Duodenal mucosa (tissue), 2 donors: ENCODE measurements at regions not wholly inside any gene's neighbourhood (a gene's known extent, or its start where the extent isn't known, plus 50 kb on each side); places are given as distances from the start of the nearest gene placed in this dataset.

Experiments
- H3K27ac ChIP-seq: one replicate; pipeline ENCODE4 v1.7.0; 2013; ENCODE audit warnings: low read depth, low read length
- H3K27me3 ChIP-seq, 2 donors: one replicate each; pipeline ENCODE4 v1.7.0; 2013; ENCODE audit warnings: low read length in 2 of 2, control low read depth in 1 of 2; ENCODE audit not compliant: insufficient read depth in 2 of 2, control insufficient read depth in 1 of 2
- H3K36me3 ChIP-seq, 2 donors: one replicate each; pipeline ENCODE4 v1.7.0; 2013; ENCODE audit warnings: low read length in 2 of 2, control low read depth in 1 of 2; ENCODE audit not compliant: insufficient read depth in 2 of 2, control insufficient read depth in 1 of 2
- H3K4me1 ChIP-seq, 2 donors: one replicate each; pipeline ENCODE4 v1.7.0; 2013; ENCODE audit warnings: low read length in 2 of 2, control low read depth in 1 of 2; ENCODE audit not compliant: insufficient read depth in 2 of 2, control insufficient read depth in 1 of 2
- H3K4me3 ChIP-seq, 2 donors: one replicate each; pipeline ENCODE4 v1.7.0; 2013; ENCODE audit warnings: low read length in 2 of 2, low read depth in 1 of 2
- H3K9ac ChIP-seq, 2 donors: one replicate each; pipeline ENCODE4 v1.7.0; 2013; ENCODE audit warnings: low read length in 2 of 2, low read depth in 1 of 2
- H3K9me3 ChIP-seq, 2 donors: one replicate each; pipeline ENCODE4 v1.7.0; 2013; ENCODE audit warnings: low read length in 2 of 2, control low read depth in 1 of 2; ENCODE audit not compliant: control insufficient read depth in 1 of 2

DNA sequence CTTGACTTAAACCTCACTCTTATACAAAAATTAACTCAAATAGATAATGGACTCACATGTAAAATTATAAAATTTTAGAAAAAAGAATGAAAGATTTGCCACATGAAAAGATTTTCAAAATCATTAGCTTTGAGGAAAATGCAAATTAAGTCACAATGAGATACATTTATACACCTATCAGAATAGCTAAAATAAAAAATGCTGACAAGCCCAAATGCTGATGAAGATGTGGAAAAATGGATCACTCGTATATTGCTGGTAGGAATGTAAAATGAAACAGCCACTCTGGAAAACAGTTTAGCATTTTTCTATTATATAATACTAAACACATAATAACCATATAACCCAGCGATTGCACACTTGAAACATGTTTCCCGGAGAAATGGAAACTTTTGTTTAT lies 316.2 kb downstream of the ANKRD50 start:
- Histone ChIP-seq H3K36me3 (no peaks in the 10 kb centered on the region), H3K27ac (no peak overlapping the region), H3K27me3 (no peaks in the 10 kb centered on the region), H3K9me3 (no peaks in the 10 kb centered on the region), H3K9ac (no peak overlapping the region), H3K4me3 (no peak overlapping the region), H3K4me1 (no peaks in the 10 kb centered on the region)

DNA sequence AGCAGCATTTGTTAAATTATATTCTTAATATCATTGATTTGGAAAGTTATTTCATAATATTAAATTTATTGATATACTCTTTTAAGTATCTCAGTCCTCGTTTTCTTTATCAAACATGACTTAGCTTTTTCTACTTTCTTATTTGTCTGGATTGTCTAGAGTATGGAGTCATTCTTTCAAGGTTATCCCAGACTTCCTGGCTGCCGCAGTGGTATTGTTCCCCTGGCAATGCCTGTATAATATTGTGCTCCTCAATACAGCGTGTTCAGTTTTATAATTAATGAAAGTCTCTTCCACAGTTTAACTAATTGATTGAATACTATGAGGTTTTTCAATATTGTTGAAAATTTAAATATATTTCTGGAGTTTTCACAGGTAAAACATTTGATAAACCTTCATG lies 310.9 kb downstream of the ANKRD50 start:
- H3K9me3 ChIP-seq, result peaks cover 0 to 2% of the 10 kb centered on the region in 2 donors
- no peak overlapping the region for H3K27ac ChIP-seq
- no peaks in the 10 kb centered on the region for H3K36me3 ChIP-seq
- H3K9ac ChIP-seq, result no peak overlapping the region
- H3K27me3 ChIP-seq, result no peaks in the 10 kb centered on the region
- no peaks in the 10 kb centered on the region for H3K4me1 ChIP-seq
- H3K4me3 ChIP-seq, result no peak overlapping the region

DNA sequence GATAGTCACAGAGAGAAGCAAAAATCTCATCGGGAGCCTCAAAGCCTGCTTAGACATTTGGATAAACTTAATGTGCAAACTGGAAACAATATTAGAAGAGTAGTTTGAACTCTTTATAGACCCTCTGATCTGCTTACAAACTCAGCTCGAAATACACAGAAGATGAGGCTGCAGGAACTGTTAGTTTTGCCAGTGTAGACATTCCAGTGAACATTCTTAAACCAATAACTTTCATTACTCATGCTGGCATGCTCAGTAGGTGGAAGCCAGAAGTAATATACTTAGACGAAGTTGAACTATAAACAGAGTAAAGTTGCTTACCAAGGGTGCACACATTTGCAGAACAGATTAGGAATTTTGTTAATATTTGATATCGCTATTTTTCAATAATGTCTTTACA lies 303.5 kb downstream of the ANKRD50 start:
- no peak overlapping the region for H3K27ac ChIP-seq
- H3K9me3 ChIP-seq, result peaks cover 0 to 2% of the 10 kb centered on the region in 2 donors
- H3K9ac ChIP-seq, result no peak overlapping the region
- H3K27me3 ChIP-seq, result no peaks in the 10 kb centered on the region
- no peaks in the 10 kb centered on the region for H3K36me3 ChIP-seq
- no peaks in the 10 kb centered on the region for H3K4me1 ChIP-seq
- no peak overlapping the region for H3K4me3 ChIP-seq

DNA sequence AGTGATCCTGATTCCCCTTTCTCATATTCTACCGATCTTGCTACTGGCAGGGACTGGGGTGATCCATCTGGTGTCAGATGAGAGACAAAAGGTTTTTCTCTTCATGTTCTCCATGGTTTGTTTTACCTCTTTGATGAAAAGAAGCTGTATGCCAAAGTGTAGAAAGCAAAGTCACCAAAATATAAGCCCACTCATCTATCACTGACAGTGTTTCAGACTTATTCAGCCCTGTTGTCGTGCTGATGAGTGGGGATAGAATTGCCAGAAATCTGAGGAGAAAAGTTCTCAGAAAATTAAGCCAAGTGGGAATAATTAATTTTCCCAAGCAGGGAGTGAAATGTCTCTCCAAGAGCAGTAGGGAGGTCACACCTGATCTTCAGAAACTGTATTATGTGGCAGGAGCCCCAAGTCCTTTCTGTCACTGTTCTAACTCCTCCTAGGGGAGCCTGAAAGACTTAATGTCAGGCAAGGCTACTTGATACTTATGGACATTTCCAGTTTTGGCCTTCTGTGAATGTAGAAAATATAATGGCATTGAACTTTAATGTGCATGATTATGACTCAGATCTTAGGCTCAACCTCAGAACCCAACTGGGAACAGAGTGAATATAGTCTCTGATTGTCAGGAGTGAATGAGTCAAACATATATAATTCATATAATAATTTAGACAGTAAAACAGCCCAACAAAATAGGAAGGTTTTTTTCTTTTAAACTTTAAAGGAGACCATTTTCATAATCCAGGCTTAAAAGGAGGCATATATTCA lies 298.1 kb downstream of the ANKRD50 start:
- Histone ChIP-seq H3K4me3 (no peak overlapping the region), H3K27ac (no peak overlapping the region), H3K36me3 (no peaks in the 10 kb centered on the region), H3K27me3 (no peaks in the 10 kb centered on the region), H3K9ac (no peak overlapping the region), H3K9me3 (no peaks in the 10 kb centered on the region), H3K4me1 (no peaks in the 10 kb centered on the region)

DNA sequence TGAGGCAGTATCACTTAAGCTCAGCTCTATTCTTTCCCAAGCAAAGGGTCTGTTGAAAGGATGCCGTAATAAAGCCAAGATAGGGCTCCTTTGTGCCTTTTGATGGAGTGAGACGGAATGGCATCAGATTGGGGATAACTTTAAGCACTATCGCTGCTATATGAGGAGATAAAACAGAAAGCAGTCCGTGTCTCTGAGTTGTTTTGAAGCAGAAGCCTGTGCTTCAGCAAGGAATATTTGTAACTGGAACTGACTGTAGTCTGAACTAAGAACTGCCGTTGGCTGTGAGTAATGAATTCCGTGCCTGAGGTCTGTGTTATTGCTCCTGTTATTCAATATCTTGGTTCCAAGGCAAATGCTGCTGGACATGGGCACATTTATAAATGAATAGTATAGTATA lies 297.4 kb downstream of the ANKRD50 start:
- no peak overlapping the region for H3K4me3 ChIP-seq
- H3K36me3 ChIP-seq, result no peaks in the 10 kb centered on the region
- no peaks in the 10 kb centered on the region for H3K9me3 ChIP-seq
- H3K9ac ChIP-seq, result no peak overlapping the region
- no peaks in the 10 kb centered on the region for H3K4me1 ChIP-seq
- H3K27ac ChIP-seq, result no peak overlapping the region
- no peaks in the 10 kb centered on the region for H3K27me3 ChIP-seq

DNA sequence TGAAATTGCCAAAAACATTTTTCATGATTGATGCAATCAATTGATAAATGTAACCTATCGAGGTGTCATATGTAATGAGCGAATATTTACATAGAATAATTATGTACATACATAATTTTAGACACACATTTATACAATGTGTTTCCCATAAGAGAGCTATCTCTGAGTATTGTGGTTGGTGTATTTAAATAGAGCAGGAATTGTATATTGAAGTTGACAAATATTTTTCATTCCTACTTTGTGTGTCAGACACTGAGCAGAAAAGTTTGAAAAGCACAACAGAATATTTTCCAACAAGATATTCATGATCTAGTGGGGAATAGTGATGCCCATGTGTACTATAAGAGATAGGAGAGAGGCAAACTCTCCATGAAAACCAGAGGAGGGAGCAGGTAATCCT lies 295.2 kb downstream of the ANKRD50 start:
- H3K36me3 ChIP-seq, result no peaks in the 10 kb centered on the region
- no peak overlapping the region for H3K4me3 ChIP-seq
- no peak overlapping the region for H3K27ac ChIP-seq
- no peaks in the 10 kb centered on the region for H3K4me1 ChIP-seq
- H3K9me3 ChIP-seq, result no peaks in the 10 kb centered on the region
- H3K27me3 ChIP-seq, result no peaks in the 10 kb centered on the region
- H3K9ac ChIP-seq, result no peak overlapping the region

DNA sequence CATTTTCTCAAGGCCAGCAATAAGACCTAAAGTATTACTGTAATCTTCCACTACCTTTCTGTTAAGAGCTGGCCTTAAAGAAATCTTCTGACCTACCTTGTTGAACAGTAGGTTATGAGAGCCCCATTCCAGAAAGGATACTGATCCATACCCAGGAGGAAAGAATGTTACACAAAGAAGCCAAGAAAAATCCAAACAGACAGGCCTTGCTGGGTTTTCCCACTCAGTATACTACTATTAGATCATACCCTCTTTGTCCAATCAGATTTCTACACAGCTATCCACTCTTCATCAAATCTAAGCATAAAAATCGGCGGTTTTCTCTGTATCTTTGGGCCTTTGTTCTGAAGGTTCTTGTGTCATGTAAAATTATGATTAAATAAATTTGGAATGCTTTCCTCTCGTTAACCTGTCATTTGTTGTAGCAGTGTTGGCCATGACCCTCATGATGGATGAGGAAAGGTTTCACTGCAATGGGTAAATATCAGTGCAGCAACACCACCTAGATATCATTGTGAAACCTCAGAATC lies 292.3 kb downstream of the ANKRD50 start:
- Histone ChIP-seq H3K4me3 (no peak overlapping the region), H3K9ac (no peak overlapping the region), H3K9me3 (no peaks in the 10 kb centered on the region), H3K36me3 (no peaks in the 10 kb centered on the region), H3K27me3 (no peaks in the 10 kb centered on the region), H3K4me1 (no peaks in the 10 kb centered on the region), H3K27ac (no peak overlapping the region)

DNA sequence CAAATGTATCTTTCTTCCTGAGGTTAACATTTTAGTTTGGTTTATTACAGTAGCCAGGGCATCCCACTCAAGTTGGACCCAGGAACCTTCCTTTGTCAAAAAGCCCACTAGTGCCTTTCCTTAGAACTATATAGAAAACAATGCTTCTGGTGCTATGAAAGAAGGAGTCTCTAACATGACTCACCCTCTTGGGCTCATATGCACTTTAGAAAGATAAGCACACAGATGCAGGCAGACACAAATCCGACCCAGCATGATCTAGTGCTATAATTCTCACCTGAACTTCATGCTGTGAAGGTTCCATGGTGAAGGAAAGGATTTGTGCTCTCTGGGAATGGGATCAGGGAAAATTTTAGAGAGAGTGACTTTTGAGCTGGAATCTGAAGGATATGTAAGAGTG lies 289.4 kb downstream of the ANKRD50 start:
- Histone ChIP-seq H3K9me3 (no peaks in the 10 kb centered on the region), H3K4me1 (peaks cover 0 to 4% of the 10 kb centered on the region in 2 donors), H3K27ac (no peak overlapping the region), H3K4me3 (no peak overlapping the region), H3K9ac (no peak overlapping the region), H3K36me3 (no peaks in the 10 kb centered on the region), H3K27me3 (no peaks in the 10 kb centered on the region)

DNA sequence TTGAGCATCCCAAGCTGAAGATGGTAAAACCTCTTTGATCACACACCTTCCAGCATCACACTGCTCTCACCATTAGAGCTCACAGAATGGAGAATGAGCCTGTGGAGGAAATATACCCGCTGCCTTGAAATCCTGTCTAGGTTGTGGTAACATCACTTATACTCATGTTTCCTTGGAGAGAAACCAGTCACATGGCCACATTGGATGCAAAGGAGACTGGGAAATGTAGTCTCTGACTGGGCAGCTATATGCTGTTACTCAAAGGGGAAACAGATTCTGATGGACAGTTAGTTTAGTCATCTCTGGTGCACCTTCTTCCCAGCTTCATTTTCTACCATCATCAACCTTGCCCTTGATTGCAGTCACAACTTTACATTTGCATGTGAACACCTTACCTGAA lies 286.3 kb downstream of the ANKRD50 start:
- Histone ChIP-seq H3K27ac (no peak overlapping the region), H3K9me3 (no peaks in the 10 kb centered on the region), H3K4me1 (peaks cover 5 to 10% of the 10 kb centered on the region in 2 donors), H3K4me3 (no peak overlapping the region), H3K36me3 (no peaks in the 10 kb centered on the region), H3K27me3 (no peaks in the 10 kb centered on the region), H3K9ac (no peak overlapping the region)

DNA sequence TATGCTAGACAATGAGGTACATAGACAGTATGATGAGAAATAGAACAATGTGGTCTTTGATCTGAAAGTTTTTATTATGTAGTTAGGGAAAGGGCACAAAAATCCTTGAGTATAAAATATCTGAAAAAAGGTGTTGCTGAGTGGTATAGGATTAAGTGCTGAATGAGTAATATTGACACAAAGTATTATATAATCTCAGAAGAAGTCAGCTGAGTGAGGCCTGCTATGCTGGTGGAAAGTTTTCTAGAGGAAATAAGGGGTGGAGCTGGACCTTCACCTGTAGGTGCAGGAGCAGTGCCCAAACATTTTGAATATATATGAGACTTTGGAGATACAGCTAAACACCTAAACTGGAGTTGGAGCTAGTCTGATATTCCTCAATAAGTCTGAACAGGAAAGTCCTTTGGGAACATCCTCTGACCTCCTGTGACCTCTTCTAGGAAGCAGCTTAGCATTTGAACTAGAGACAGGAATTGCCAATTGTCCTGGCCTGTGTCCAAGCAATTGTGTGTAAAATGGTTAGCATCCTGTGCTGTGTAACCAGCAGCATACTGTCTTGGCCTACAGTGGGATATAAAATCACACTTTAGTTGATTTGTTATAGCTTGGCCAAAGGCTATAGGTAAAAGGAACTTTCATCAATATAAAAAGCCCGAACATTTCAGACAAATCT lies 285.3 kb downstream of the ANKRD50 start:
- H3K27me3 ChIP-seq, result no peaks in the 10 kb centered on the region
- peaks cover 10 to 13% of the 10 kb centered on the region in 2 donors for H3K4me1 ChIP-seq
- no peaks in the 10 kb centered on the region for H3K36me3 ChIP-seq
- no peaks in the 10 kb centered on the region for H3K9me3 ChIP-seq
- no peak overlapping the region for H3K9ac ChIP-seq
- no peak overlapping the region for H3K4me3 ChIP-seq
- no peak overlapping the region for H3K27ac ChIP-seq
